ENCODE measurements at regions not wholly inside any gene's neighbourhood (a gene's known extent, or its start where the extent isn't known, plus 50 kb on each side); places are given as distances from the start of the nearest gene placed in this dataset.
"Not testable (repeated sequence)": the region's sequence is repeated elsewhere in the genome, so short reads cannot be mapped to it uniquely, and the experiment has no call there.

GRCh38 chr17:26996146-26996916 is 297.6 kb upstream of the WSB1 start:
- DNase-seq; H3K4me3 ChIP-seq (ENCODE audit: low read depth, low read length); H3K36me3 ChIP-seq; H3K9me3 ChIP-seq (ENCODE audit: severe bottlenecking); H3K27ac ChIP-seq; H3K27me3 ChIP-seq (ENCODE audit: insufficient read depth, low read depth, severe bottlenecking): not testable (repeated sequence)

DNA sequence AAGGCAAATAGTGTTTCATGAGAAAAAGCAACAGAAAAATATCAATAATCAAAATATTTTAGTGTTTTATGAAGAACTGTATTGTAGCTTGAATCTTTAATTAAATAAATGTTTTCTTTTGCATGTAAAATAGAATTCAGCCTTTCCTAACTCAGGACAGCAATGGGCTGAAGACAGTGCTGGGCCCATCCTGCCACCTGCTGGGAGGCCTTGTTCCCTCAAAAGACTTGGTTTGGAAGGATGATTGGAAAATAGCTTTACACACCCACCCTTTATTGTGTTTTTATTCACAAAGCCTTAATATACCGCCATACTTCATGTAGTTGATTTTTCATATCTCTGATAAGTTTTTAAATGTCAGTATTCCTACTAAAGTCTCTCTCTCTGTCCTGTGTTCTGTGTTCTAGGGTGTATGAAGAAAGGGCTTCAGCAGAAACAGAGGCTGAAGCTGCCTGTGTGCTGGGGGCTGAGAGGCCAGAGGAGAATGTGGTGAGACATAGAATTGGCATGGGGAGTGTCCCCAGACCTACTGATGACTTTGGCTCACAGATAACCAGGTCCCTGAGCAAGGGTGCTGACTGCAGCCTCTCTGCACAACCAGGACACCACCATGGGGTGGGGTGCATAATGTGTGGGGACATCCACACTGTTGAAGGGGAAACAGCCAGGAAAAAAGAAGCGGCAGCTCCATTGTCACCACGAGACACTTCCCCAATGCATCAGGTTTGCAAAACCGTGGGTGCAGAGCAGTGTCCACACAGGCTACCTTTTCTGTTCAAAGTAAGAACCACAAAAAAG is 286.0 kb upstream of the WSB1 start:
- not testable (repeated sequence) for H3K27me3 ChIP-seq (ENCODE audit: insufficient read depth, low read depth, severe bottlenecking); H3K9me3 ChIP-seq (ENCODE audit: severe bottlenecking); DNase-seq; H3K27ac ChIP-seq; H3K4me3 ChIP-seq (ENCODE audit: low read depth, low read length); H3K36me3 ChIP-seq

- Histone ChIP-seq H3K4me3 (ENCODE audit: low read depth, low read length) (no peak overlapping the region), H3K27ac (no peak overlapping the region), H3K9me3 (ENCODE audit: severe bottlenecking) (no peaks in the 10 kb centered on the region), H3K27me3 (ENCODE audit: insufficient read depth, low read depth, severe bottlenecking) (peaks cover 10% of the 10 kb centered on the region), H3K36me3 (no peaks in the 10 kb centered on the region)
- TF ChIP-seq, protein P1, sequence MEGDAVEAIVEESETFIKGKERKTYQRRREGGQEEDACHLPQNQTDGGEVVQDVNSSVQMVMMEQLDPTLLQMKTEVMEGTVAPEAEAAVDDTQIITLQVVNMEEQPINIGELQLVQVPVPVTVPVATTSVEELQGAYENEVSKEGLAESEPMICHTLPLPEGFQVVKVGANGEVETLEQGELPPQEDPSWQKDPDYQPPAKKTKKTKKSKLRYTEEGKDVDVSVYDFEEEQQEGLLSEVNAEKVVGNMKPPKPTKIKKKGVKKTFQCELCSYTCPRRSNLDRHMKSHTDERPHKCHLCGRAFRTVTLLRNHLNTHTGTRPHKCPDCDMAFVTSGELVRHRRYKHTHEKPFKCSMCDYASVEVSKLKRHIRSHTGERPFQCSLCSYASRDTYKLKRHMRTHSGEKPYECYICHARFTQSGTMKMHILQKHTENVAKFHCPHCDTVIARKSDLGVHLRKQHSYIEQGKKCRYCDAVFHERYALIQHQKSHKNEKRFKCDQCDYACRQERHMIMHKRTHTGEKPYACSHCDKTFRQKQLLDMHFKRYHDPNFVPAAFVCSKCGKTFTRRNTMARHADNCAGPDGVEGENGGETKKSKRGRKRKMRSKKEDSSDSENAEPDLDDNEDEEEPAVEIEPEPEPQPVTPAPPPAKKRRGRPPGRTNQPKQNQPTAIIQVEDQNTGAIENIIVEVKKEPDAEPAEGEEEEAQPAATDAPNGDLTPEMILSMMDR (IDR thresholded peaks at IDR 0.05; ENCODE audit: low read depth, low read length) = no peak
- no peak for DNase-seq
Observed at GRCh38 chr17:27009087-27009486, 284.8 kb upstream of the WSB1 start.

- H3K4me3 ChIP-seq (ENCODE audit: low read depth, low read length); H3K27me3 ChIP-seq (ENCODE audit: insufficient read depth, low read depth, severe bottlenecking); H3K9me3 ChIP-seq (ENCODE audit: severe bottlenecking); H3K27ac ChIP-seq; DNase-seq; H3K36me3 ChIP-seq: not testable (repeated sequence)
Observed at GRCh38 chr17:27010138-27010537, 283.8 kb upstream of the WSB1 start.

GRCh38 chr17:27030552-27030951 is 263.4 kb upstream of the WSB1 start:
- not testable (repeated sequence) for H3K36me3 ChIP-seq; DNase-seq; H3K9me3 ChIP-seq (ENCODE audit: severe bottlenecking); H3K4me3 ChIP-seq (ENCODE audit: low read depth, low read length); H3K27ac ChIP-seq
- H3K27me3 ChIP-seq (ENCODE audit: insufficient read depth, low read depth, severe bottlenecking) = peaks cover 38% of the 10 kb centered on the region

DNA sequence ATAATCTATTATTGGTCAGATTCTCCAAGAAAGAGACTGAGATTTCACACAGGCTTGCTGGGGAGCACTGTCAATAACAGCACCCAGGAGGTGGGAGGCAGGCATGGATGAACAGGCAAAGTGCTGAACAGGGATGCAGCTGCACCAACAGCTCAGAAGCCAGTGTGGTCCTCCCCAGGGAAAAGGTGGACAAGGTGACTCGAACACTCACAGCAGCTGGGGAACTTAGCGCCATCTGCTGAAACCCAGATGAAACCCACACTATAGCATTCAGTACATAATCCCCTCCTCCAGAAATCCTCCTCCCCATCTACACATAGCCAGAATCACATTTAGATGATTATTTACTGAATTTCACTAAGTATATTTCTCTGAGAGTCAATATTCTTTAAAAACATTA is 255.2 kb upstream of the WSB1 start:
- Histone ChIP-seq H3K4me3 (ENCODE audit: low read depth, low read length) (no peak overlapping the region), H3K27me3 (ENCODE audit: insufficient read depth, low read depth, severe bottlenecking) (peaks cover 11% of the 10 kb centered on the region), H3K9me3 (ENCODE audit: severe bottlenecking) (no peaks in the 10 kb centered on the region), H3K36me3 (no peaks in the 10 kb centered on the region), H3K27ac (no peak overlapping the region)
- TF ChIP-seq, protein P1 (IDR thresholded peaks at IDR 0.05; ENCODE audit: low read depth, low read length) = peak; percentile 67
- peak; percentile 26 for DNase-seq

GRCh38 chr17:27045039-27045438 is 248.9 kb upstream of the WSB1 start:
- H3K4me3 ChIP-seq (ENCODE audit: low read depth, low read length); H3K27ac ChIP-seq; H3K9me3 ChIP-seq (ENCODE audit: severe bottlenecking); DNase-seq; H3K36me3 ChIP-seq: not testable (repeated sequence)
- peaks cover 19% of the 10 kb centered on the region for H3K27me3 ChIP-seq (ENCODE audit: insufficient read depth, low read depth, severe bottlenecking)

- no peaks in the 10 kb centered on the region for H3K9me3 ChIP-seq (ENCODE audit: severe bottlenecking)
- peaks cover 25% of the 10 kb centered on the region for H3K27me3 ChIP-seq (ENCODE audit: insufficient read depth, low read depth, severe bottlenecking)
- no peak overlapping the region for H3K27ac ChIP-seq
- TF ChIP-seq, protein P1 (IDR thresholded peaks at IDR 0.05; ENCODE audit: low read depth, low read length) = no peak
- H3K36me3 ChIP-seq = no peaks in the 10 kb centered on the region
- no peak for DNase-seq
- H3K4me3 ChIP-seq (ENCODE audit: low read depth, low read length) = no peak overlapping the region
Observed at GRCh38 chr17:27049104-27049784, 244.7 kb upstream of the WSB1 start.

Data from WERI-Rb-1 (cell line).